ENCODE measurements at regions not wholly inside any gene's neighbourhood (a gene's known extent, or its start where the extent isn't known, plus 50 kb on each side); places are given as distances from the start of the nearest gene placed in this dataset.

DNA sequence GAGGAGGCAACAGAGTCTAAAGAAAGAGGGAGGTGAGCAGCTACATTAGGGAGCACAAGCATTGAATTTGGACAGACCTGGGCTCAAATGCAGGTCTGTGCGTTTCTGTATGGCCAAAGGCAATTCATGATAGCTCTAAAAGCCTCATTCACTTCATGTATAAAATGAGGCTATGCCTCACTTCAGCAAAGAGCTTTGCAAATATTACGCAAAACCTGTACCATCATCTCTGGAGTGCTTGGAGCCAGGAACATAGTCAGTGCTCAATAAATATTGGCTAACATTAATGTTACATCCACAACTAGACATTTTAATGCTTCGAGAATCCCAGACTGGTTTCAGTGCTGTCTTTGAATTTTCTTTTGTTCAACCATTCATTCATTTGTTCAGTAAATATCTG is 254.7 kb upstream of the CDH11 start:
- Histone ChIP-seq H3K56ac (replicated peaks; ENCODE audit: insufficient read length, low read depth, low read length) (no peak overlapping the region), H4K91ac (replicated peaks; ENCODE audit: insufficient read length, low read length) (no peak overlapping the region), H4K8ac (ENCODE audit: extremely low read depth, insufficient read depth, low read length) (no peak overlapping the region), H3K9me3 (ENCODE audit: insufficient read depth in 2 of 2, low read depth in 1 of 2, low read length in 1 of 2) (no peaks in the 10 kb centered on the region), H3K23ac (ENCODE audit: insufficient read length) (no peak overlapping the region), H2BK5ac (ENCODE audit: low read depth, low read length) (no peak overlapping the region), H3K27me3 (replicated peaks in 1 of 4; ENCODE audit: control insufficient read depth in 3 of 4, extremely low read depth in 1 of 4, insufficient read depth in 3 of 4, low read length in 3 of 4) (no peaks in the 10 kb centered on the region), H3K36me3 (ENCODE audit: control insufficient read depth in 2 of 4, insufficient read depth in 4 of 4, low read length in 3 of 4) (no peaks in the 10 kb centered on the region), H2BK15ac (ENCODE audit: low read length) (no peak overlapping the region), H4K5ac (ENCODE audit: insufficient read length, low read depth, low read length) (no peak overlapping the region), H3K4ac (replicated peaks; ENCODE audit: insufficient read length, low read depth, low read length) (no peak overlapping the region), H2BK12ac (ENCODE audit: low read depth, low read length) (no peak overlapping the region), H4K20me1 (replicated peaks in 1 of 2; ENCODE audit: control insufficient read depth in 1 of 2, insufficient read depth in 2 of 2, low read length in 2 of 2) (no peaks in the 10 kb centered on the region), H2AK5ac (ENCODE audit: low read depth, low read length) (no peak overlapping the region), H2AFZ (ENCODE audit: low read length) (no peak overlapping the region), H3K27ac (ENCODE audit: low read depth, low read length) (no peak overlapping the region), H3K79me2 (ENCODE audit: control insufficient read depth in 1 of 2, insufficient read depth in 2 of 2, low read length in 2 of 2) (no peaks in the 10 kb centered on the region), H3K23me2 (ENCODE audit: low read depth, low read length) (no peaks in the 10 kb centered on the region), H3K14ac (ENCODE audit: insufficient read length) (no peak overlapping the region), H3K9ac (replicated peaks in 1 of 4; ENCODE audit: extremely low read depth in 1 of 4, low read depth in 3 of 4, low read length in 3 of 4) (no peak overlapping the region), H3K4me1 (replicated peaks in 1 of 4; ENCODE audit: control insufficient read depth in 3 of 4, insufficient read depth in 4 of 4, low read length in 3 of 4) (peaks cover 0 to 4% (median 0%) of the 10 kb centered on the region in 4 experiments; a peak in 1 of 7 replicates), H2BK120ac (replicated peaks; ENCODE audit: low read depth, low read length) (no peak overlapping the region), H3K79me1 (ENCODE audit: low read depth, low read length) (no peaks in the 10 kb centered on the region), H2BK20ac (ENCODE audit: low read length) (no peak overlapping the region), H3K4me2 (ENCODE audit: insufficient read depth in 1 of 2, low read depth in 2 of 2, low read length in 2 of 2) (no peak overlapping the region), H3K18ac (ENCODE audit: extremely low read depth, low read length) (no peak overlapping the region), H3K4me3 (ENCODE audit: extremely low read depth in 1 of 4, insufficient read depth in 2 of 4, low read depth in 3 of 4, low read length in 4 of 4) (no peak overlapping the region)
- ChIA-PET POLR2A (ENCODE audit: partially characterized antibody) (no interaction called here), CTCF (ENCODE audit: partially characterized antibody) (interaction anchor here (0.6 to 2.7 kb wide), 3 partner anchors 9 to 1359 kb away, joined by 3 to 9 read pairs (median 3); no protein-coding TSS in a partner anchor)
- 91% methylated on average over 3 of the region's 3 CpGs; no CpG with 5 or more reads in 1 of the 2 experiments for WGBS, 2 experiments (ENCODE audit: extremely low coverage in 1 of 2, insufficient coverage in 1 of 2, insufficient read length in 1 of 2, insufficient replicate concordance in 2 of 2, low coverage in 1 of 2, low lambda C conversion rate in 2 of 2, missing lambda C conversion rate in 1 of 2)
- no peak for DNase-seq (ENCODE audit: low read depth in 1 of 2, low spot score in 2 of 2)
- no peak for FAIRE-seq
- no peak for TF ChIP-seq RFX5 (IDR thresholded peaks at IDR 0.05; ENCODE audit: borderline replicate concordance, low read depth, low read length)
- TF ChIP-seq E2F6 (IDR thresholded peaks at IDR 0.05), result no peak
- no peak for TF ChIP-seq NRF1 (IDR thresholded peaks at IDR 0.05; ENCODE audit: low read depth, low read length)
- TF ChIP-seq SP2 (IDR thresholded peaks at IDR 0.05; ENCODE audit: low read length), result no peak
- TF ChIP-seq SIX5 (IDR thresholded peaks at IDR 0.05; ENCODE audit: low read depth, low read length), result no peak
- TF ChIP-seq ASH2L (IDR thresholded peaks at IDR 0.05; ENCODE audit: low read length), result no peak
- TF ChIP-seq JUN (IDR thresholded peaks at IDR 0.05; ENCODE audit: low read depth, low read length), result no peak
- TF ChIP-seq POLR2AphosphoS5 (IDR thresholded peaks at IDR 0.05; ENCODE audit: low read depth, low read length), result no peak
- no peak for TF ChIP-seq RXRA (IDR thresholded peaks at IDR 0.05; ENCODE audit: insufficient read depth, low read depth, low read length)
- TF ChIP-seq EGR1 (IDR thresholded peaks at IDR 0.05; ENCODE audit: borderline replicate concordance, low read depth, low read length), result no peak
- TF ChIP-seq BACH1 (IDR thresholded peaks at IDR 0.05; ENCODE audit: low read length), result no peak

Data from H1 (cell line).